Tongue (tissue), 1 donor: ENCODE measurements at regions not wholly inside any gene's neighbourhood (a gene's known extent, or its start where the extent isn't known, plus 50 kb on each side); places are given as distances from the start of the nearest gene placed in this dataset.

Experiments
- DNase-seq: peaks from one replicate; pipeline ENCODE4 v3.0.0-alpha.2; 2015

DNA sequence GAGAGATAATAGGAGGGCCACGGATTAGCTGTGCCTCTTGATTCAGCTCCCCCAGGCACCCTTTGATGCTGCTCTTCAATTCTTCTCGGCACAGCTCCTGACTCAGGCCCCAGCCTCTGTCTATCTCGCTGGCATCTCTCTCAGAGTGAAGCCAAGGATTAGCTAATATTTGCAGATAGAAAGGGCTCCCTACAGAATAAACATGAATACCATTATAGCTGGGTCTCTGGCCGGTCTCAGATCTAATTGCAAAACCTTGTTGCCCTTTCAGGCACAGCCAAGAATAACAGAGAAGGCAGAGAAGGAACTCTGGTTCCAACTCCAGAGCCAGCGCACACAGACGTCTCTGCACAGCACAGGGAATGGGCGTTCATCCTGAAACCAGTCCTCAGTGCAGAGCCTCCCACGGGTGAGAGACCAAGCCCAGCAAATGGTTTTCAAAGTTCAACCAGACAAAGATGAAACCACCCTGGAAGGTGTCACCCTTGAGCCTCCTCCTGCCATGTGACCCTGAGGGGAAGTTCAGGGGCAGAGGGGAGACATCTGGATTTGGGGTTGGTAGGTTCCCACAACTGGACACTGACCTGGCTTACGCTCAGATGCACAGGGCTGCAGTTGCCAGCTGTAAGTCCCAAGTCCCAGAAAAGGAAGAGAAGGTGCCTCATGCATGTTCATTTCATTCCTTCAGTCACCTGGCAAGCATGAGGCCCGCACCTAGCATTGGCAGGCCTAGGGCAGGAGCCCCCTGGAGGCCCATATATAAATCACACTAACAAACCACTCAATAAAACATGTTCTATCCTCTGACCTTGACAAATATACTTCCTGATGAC lies 394.0 kb downstream of the NPHP4 start:
- peak; percentile 7 for DNase-seq

DNA sequence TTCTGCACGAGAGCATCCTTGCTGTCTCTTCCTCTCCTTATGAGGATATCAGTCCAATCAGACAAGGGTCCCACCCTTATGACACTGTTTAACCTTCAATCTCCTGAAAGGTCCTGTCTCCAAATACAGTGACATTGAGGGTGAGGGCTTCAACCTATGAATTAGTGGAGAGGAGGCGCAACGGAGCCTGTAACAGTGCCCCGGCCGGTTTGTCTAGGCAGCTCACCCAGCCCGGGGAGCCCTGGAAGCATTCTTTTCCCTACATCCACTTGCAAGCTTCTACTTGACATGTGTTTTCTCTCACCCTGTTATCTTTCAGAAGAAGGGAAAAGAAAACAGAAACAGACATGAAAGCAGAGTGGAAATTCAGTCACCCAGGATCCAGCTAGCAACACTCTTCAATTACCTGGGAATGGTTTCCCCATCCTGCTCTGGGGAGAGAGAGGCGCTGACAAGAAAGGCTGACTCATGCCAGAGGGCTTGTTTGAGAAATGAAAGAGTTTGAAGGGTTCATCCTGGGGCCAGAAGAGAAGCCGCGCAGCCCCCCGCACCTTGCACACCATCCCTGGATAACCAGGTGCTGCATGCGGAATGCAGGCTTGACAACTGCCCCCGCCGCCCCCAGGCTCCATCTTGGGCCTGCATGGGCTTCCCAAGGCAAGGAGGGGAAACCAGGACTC lies 394.9 kb downstream of the NPHP4 start:
- no peak for DNase-seq

- DNase-seq = no peak
These were observed 395.6 kb downstream of the NPHP4 start for GRCh38 chr1:5596651-5597050.

DNA sequence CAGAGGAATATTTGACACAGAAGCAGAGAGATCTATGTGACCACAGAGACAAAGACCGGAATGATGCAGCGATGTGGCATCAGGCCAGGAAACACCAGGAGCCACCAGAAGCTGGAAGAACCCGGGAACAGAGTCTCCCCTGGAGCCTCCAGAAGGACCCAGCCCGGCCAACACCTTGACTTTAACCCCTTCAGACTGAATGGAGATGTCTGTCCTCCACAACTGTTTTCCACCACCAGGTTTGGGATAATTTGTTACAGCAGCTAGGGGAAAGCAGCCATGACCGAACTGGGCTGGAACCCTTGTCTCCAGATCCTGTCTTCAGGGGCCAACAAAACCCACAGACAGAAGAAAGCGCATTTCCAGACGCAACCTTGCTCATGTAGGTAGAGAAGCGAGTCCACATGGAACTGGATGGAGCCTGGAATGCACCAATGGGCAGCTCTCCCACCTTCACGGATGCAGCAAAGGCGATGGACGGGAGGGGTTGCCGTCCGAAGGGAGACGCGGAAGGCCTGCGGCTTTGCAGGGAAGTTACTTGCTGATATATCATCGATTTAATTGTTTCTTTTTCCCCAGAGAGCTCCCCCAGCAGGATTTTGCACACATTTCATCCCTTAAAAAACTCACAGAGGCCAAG lies 396.6 kb downstream of the NPHP4 start:
- no peak for DNase-seq

DNA sequence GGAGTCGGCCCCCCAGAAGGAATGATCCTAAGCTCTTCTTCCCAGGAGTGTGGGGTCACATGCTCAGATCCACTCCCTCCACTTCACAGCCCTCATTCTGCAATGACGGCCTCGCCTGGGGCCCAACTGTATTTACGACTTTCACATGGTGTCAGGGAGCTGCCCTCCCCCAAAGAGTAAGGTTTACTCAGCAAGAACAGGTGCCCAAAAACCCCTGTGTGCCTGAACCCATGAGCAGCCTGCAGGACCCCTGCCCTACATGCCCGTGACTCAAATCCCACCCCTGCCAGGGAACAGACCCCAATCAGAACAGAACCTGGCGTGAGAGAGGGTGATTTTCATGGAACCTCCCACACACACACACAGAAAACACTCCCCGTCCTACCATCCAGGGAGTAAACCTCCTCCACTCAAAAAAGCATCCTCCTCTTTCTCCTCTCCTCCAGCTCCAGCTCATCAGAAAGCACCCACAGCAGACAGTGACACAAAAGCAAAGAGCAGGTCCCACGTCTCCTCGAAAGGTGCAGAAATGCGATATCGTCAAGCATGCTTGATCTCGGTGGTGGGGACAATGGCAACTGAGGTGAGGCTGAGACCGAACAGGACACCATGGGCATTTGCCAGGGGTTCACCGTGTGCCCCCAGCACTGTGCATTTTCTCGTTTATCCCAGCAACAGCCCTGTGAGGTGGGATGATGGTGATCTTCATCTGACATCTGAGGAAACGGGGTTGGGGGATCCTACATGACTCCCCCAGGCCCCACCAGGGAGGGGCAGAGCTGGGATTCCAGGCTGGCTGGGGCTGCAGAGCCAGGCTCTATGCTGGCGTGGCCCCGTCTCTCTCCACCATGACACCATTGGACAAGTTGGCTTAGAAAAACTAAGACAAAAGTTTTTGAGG lies 397.9 kb downstream of the NPHP4 start:
- DNase-seq = no peak

DNA sequence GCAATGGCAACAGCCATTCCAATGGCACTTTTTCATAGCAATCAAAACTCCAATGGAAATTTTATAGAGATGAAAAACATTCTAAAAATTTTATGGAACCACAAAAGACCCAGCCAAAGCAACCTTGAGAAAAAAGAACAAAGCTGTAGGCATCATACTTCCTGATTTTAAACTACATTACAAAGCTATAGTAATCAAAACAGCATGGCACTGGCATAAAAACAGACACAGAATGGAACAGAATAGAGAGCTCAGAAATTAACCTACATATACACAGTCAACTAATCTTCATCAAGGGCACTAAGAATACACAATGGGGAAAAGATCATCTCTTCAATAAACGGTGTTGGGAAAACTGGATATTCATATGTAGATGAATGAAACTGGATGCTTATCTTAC lies 401.5 kb downstream of the NPHP4 start:
- no peak for DNase-seq

GRCh38 chr1:5586629-5587028 lies 405.6 kb downstream of the NPHP4 start:
- DNase-seq = no peak

- no peak for DNase-seq
These were observed 407.0 kb downstream of the NPHP4 start for GRCh38 chr1:5585256-5585655.

GRCh38 chr1:5580926-5581325 lies 411.3 kb downstream of the NPHP4 start:
- DNase-seq = no peak

DNA sequence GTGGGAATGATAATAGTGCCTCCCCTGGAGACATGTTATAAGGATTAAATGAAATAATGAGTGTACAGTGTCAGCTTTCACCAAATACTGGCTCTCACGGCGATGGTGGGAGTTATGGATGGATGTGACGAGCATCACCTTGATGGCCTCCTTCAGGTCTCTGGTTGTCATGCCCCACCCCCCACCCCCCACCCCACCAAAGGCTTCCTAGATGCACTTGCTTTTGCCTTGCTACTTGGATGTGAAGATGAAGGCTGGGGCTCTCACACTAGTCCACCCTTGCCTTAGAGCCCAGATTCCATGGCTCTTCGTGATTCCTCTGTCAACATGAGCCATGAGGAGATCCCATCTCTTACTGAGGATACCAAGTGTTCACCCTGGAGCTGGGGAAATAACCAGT lies 412.3 kb downstream of the NPHP4 start:
- DNase-seq = no peak

- DNase-seq = no peak
These were observed 413.5 kb downstream of the NPHP4 start for GRCh38 chr1:5578690-5579089.

DNA sequence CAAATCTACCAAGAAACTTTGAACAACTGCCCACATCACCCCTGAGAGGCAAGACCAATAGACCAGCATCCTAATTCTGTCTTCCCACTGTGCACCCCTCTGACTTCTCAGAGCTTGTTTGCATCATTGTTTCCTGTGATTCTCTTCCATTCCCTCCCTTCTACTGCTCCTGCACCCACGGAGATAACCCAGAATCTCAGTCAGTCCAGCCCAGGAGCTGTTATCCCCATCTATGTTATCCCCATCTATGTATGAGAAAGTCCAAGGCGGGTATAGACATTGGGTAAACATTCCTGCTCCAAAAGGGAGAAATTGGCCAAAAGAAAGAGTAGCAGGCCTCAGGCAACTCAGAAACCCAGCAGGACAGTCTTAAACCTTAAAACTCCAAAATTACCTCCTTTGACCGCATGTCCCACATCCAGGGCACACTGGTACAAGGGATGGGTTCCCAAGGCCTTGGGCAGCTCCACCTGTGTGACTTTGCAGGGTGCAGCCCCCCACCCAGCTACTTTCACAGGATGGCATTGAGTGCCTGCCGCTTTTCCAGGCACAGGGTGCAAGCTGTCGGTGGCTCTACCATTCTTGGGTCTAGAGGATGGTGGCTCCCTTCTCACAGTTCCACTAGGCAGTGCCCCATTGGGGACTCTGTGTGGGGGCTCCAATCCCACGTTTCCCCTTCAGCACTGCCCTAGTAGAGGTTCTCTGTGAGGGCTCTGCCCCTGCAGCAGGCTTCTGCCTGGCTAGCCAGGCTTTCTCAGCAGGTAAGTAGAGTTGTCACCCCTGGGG lies 414.8 kb downstream of the NPHP4 start:
- DNase-seq = no peak

DNA sequence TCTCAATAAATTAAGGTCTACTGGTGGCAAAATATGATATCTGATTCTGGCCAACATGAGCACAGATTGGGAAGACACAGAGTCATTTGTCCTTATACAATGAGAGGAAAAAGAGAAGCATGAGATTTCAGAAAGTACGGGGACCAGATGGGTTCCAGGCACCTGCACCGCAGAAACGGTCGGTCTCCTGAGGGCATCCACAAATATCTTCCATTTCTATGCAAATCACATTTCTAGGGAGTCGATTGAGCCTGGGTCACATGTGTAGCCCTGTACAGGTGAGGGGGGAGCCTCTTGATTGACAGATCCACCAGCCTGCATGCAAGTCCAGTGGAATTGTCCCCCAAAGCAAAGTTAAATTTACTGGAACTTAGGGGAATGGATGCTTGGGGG lies 415.6 kb downstream of the NPHP4 start:
- DNase-seq = no peak

- DNase-seq = no peak
These were observed 416.1 kb downstream of the NPHP4 start for GRCh38 chr1:5576011-5576672.

DNA sequence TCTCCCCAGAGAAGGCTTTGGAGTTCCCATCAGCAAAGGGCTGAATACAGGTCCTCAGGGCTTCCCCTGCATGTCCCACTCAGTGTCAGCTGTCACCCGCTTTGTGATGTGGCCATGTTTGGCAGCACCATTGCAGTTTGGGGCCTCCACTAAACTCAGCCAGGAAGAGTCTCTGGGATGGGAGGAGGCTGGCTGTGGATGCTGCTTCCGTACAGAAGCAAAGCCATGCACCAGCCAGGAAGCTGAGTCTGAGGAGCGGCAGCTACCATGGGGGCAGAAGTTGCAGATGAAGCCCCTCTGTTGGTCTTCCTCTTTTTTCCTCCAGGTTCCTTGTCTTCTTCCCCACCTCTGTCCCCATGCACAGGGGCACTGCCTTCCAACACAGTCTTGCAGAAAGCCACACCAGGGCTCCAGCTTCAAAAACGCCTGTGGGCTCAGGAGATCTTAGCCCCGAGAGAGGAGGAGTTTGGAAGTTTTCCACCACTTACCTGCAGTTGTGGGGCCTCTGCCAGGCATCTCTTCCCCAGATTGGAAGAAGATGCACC lies 416.8 kb downstream of the NPHP4 start:
- no peak for DNase-seq

DNA sequence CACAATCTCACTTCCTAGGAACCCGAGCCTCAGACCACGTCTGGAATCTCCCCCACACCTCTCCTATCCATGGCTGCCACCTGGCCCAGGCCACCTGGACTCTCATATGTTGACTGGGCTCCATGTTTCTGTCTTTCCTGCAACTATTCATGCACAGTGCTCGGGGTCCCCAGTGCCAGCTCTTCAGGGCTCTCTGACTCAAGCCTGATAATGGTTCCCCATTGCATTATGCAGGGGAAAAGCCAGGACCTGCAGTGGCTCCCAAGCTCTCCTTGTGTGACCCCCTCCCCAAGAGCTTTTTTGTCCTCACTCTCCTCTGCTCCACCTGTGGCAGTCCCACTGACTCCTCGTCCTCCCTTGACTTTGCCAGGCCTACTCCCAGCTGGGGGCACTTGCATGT lies 417.6 kb downstream of the NPHP4 start:
- no peak for DNase-seq

GRCh38 chr1:5572794-5573193 lies 419.4 kb downstream of the NPHP4 start:
- DNase-seq = no peak

DNA sequence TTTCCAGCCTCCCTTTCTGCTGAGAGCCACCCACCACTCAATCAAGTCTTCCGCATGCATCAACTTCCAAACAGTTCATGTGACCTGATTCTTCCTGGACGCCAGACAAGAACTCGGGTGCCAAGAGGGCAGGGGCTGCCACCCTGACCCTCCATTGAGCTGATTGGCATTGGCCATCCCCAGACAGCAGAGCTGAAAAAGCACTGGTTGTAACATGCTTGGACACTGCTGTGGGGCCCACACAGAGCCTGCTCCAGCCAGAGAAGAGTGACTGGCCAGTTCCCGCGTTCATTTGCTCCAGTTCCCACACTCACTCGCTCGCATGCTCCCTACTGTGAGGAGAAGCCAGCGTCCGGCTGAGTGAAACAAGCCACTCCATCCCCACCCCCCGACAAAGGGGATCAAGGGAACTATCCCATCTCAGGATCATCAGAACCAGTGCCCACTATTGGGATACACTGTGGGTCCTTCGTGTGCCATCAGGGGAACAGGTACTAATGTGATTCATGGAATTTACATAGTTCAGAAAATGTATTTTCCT lies 420.3 kb downstream of the NPHP4 start:
- DNase-seq = no peak

GRCh38 chr1:5571438-5571837 lies 420.8 kb downstream of the NPHP4 start:
- peak; percentile 66 for DNase-seq

GRCh38 chr1:5570931-5571330 lies 421.3 kb downstream of the NPHP4 start:
- DNase-seq = peak; percentile 10
